Nephron (organoid): ENCODE measurements at regions not wholly inside any gene's neighbourhood (a gene's known extent, or its start where the extent isn't known, plus 50 kb on each side); places are given as distances from the start of the nearest gene placed in this dataset.

Experiments
- H3K27ac Mint-ChIP-seq, 3 experiments: 2 replicates each; pipeline ENCODE4 v1.8.0; 2020; ENCODE audit warnings: mixed read lengths in 3 of 3, mild to moderate bottlenecking in 2 of 3, moderate library complexity in 1 of 3
- H3K27me3 Mint-ChIP-seq: 2 replicates; pipeline ENCODE4 v1.8.0; 2021; ENCODE audit warnings: low read depth, mild to moderate bottlenecking, moderate library complexity, mixed read lengths
- H3K36me3 Mint-ChIP-seq: 2 replicates; pipeline ENCODE4 v1.8.0; 2020; ENCODE audit warnings: low read depth, mixed read lengths
- H3K4me1 Mint-ChIP-seq: 2 replicates; pipeline ENCODE4 v1.8.0; 2020; ENCODE audit warnings: mixed read lengths
- H3K4me3 Mint-ChIP-seq, 3 experiments: 2 replicates each; pipeline ENCODE4 v1.8.0; 2020; ENCODE audit warnings: mild to moderate bottlenecking in 3 of 3, mixed read lengths in 3 of 3, moderate library complexity in 2 of 3
- H3K9me3 Mint-ChIP-seq: 2 replicates; pipeline ENCODE4 v1.8.0; 2020; ENCODE audit warnings: mixed read lengths
- CTCF ChIP-seq, 3 experiments: fragments of 200-600 bp; sonication (generic); IDR thresholded peaks; one replicate each; pipeline ENCODE4 v1.5.0; 2021; ENCODE audit warnings: antibody characterized with exemption in 3 of 3; ENCODE audit not compliant: unreplicated experiment in 3 of 3

DNA sequence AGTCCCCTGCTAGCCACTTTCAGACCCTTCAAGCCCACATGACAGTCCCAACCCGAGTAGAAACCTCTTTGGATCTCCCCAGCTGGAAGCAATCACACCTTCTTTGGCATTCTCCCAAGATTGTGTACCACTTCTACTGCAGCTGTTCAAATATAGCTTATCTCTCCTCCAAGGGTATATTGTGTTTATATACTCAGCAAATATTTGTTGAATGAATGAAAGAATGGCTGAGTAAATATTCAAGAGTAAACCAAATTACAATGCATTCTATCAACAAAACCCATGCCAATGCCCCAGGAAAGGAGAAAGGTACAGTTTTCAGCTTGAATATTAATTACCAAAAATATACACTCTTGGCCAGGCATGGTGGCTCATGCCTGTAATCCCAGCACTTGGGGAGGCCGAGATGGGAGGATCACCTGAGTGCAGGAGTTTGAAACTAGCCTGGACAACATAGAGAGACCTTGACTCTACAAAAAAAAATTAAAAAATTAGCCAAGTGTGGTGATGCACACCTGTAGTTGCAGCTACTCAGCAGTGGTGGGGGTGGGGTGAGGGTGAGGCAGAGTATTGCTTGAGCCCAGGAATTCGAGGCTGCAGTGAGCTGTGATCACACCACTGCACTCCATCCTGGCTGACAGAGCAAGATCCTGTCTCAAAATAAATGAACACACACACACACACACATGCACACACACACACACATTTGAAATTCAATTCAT is 68.5 kb downstream of the NIBAN1 start:
- TF ChIP-seq CTCF (IDR thresholded peaks at IDR 0.05; ENCODE audit: unreplicated experiment in 3 of 3), result no peak
- Mint-ChIP-seq H3K4me3 (no peak overlapping the region), H3K36me3 (no peaks in the 10 kb centered on the region), H3K4me1 (no peaks in the 10 kb centered on the region), H3K27ac (no peak overlapping the region), H3K27me3 (no peaks in the 10 kb centered on the region), H3K9me3 (no peaks in the 10 kb centered on the region)

- TF ChIP-seq CTCF (IDR thresholded peaks at IDR 0.05; ENCODE audit: unreplicated experiment in 3 of 3), result no peak
- Mint-ChIP-seq H3K4me1 (no peaks in the 10 kb centered on the region), H3K36me3 (no peaks in the 10 kb centered on the region), H3K27ac (no peak overlapping the region), H3K27me3 (no peaks in the 10 kb centered on the region), H3K4me3 (no peak overlapping the region), H3K9me3 (no peaks in the 10 kb centered on the region)
Measured at GRCh38 chr1:184903111-184903692, 71.1 kb downstream of the NIBAN1 start.

- no peaks in the 10 kb centered on the region for H3K27me3 Mint-ChIP-seq
- H3K4me3 Mint-ChIP-seq, result no peak overlapping the region
- H3K27ac Mint-ChIP-seq, result no peak overlapping the region
- no peaks in the 10 kb centered on the region for H3K36me3 Mint-ChIP-seq
- no peaks in the 10 kb centered on the region for H3K4me1 Mint-ChIP-seq
- H3K9me3 Mint-ChIP-seq, result peaks cover 2% of the 10 kb centered on the region
- TF ChIP-seq CTCF (IDR thresholded peaks at IDR 0.05; ENCODE audit: unreplicated experiment in 3 of 3), result no peak
Measured at GRCh38 chr1:184900507-184900906, 73.8 kb downstream of the NIBAN1 start.

DNA sequence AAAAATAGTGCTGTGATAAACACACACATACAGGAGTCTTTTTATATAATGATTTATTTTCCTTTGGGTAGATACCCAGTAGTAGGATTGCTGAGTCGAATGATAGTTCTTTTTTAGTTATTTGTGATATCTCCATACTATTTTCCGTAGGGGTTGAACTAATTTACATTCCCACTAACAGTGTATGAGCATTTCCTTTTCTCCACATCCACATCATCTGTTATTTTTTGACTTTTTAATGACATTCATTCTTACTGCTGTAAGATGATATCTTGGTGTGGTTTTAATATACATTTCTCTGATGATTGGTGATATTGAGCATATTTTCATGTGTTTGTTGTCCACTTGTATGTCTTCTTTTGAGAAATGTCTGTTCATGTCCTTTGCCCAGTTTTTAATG is 78.3 kb downstream of the NIBAN1 start:
- Mint-ChIP-seq H3K4me1 (no peaks in the 10 kb centered on the region), H3K4me3 (no peak overlapping the region), H3K9me3 (peaks cover 2% of the 10 kb centered on the region), H3K27ac (no peak overlapping the region), H3K27me3 (no peaks in the 10 kb centered on the region), H3K36me3 (no peaks in the 10 kb centered on the region)
- TF ChIP-seq CTCF (IDR thresholded peaks at IDR 0.05; ENCODE audit: unreplicated experiment in 3 of 3), result no peak

DNA sequence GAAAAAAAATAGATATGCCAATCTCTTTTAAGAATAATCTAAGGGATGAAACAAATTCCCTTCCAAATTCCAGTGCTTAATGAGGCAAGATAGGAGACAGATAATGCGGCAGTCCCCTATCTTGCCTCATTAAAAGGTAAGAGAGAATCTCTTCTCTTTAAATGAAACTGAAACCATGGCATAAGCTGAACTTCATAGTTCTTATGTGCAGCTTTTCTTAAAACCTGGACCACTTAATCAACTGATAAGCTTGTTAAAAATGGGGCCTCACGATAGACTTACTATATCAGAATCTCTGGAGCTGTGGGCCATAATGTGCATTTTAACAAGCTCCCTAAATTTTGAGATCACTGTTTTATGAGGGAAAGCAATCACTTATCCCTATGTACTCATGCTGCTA is 79.2 kb downstream of the NIBAN1 start:
- TF ChIP-seq CTCF (IDR thresholded peaks at IDR 0.05; ENCODE audit: unreplicated experiment in 3 of 3), result no peak
- peaks cover 2% of the 10 kb centered on the region for H3K9me3 Mint-ChIP-seq

GRCh38 chr1:184893695-184894094 is 80.6 kb downstream of the NIBAN1 start:
- no peak for TF ChIP-seq CTCF (IDR thresholded peaks at IDR 0.05; ENCODE audit: unreplicated experiment in 3 of 3)
- Mint-ChIP-seq H3K27me3 (no peaks in the 10 kb centered on the region), H3K4me3 (no peak overlapping the region), H3K36me3 (no peaks in the 10 kb centered on the region), H3K9me3 (peaks cover 2% of the 10 kb centered on the region), H3K4me1 (no peaks in the 10 kb centered on the region), H3K27ac (no peak overlapping the region)

More for the DNA sequence above, 79.2 kb downstream of the NIBAN1 start:
- no peak overlapping the region for H3K4me3 Mint-ChIP-seq
- H3K4me1 Mint-ChIP-seq, result no peaks in the 10 kb centered on the region
- H3K27ac Mint-ChIP-seq, result no peak overlapping the region
- no peaks in the 10 kb centered on the region for H3K36me3 Mint-ChIP-seq
- no peaks in the 10 kb centered on the region for H3K27me3 Mint-ChIP-seq
